Kidney (tissue), 13 donors: ENCODE measurements at regions not wholly inside any gene's neighbourhood (a gene's known extent, or its start where the extent isn't known, plus 50 kb on each side); places are given as distances from the start of the nearest gene placed in this dataset.

Source experiments
- DNase-seq, 5 donors: peaks; one replicate each; pipeline ENCODE4 v3.0.0-alpha.2; 2013 to 2020
- FAIRE-seq: peaks from 2 replicates; lab custom pipeline; 2012; peaks lifted over from hg19 to GRCh38; lab: Jason Lieb, UNC
- H3K27ac ChIP-seq, 2 donors: one replicate each; pipeline ENCODE4 v1.7.0; 2013; ENCODE audit warnings: low read depth in 2 of 2, low read length in 2 of 2, inconsistent platforms in 1 of 2
- H3K27me3 ChIP-seq: one replicate; pipeline ENCODE4 v1.7.1; 2013; ENCODE audit warnings: low read length, inconsistent platforms; ENCODE audit not compliant: control insufficient read depth, insufficient read depth
- H3K36me3 ChIP-seq, 3 donors: one replicate each; pipeline versions ENCODE4 v1.7.0 to v1.7.1; 2013; ENCODE audit warnings: low read length in 3 of 3, control low read depth in 1 of 3, inconsistent platforms in 1 of 3; ENCODE audit not compliant: insufficient read depth in 3 of 3, control insufficient read depth in 2 of 3
- H3K4me1 ChIP-seq, 3 donors: one replicate each; pipeline versions ENCODE4 v1.7.0 to v1.7.1; 2013; ENCODE audit warnings: low read length in 3 of 3, inconsistent platforms in 1 of 3, low read depth in 1 of 3; ENCODE audit not compliant: control insufficient read depth in 2 of 3, insufficient read depth in 2 of 3
- H3K4me3 ChIP-seq, 3 donors: one replicate each; pipeline versions ENCODE4 v1.7.0 to v1.8.1; 2013; ENCODE audit warnings: low read length in 3 of 3, control low read depth in 1 of 3, inconsistent platforms in 1 of 3
- H3K9ac ChIP-seq, 3 donors: one replicate each; pipeline versions ENCODE4 v1.7.0 to v1.7.1; 2013; ENCODE audit warnings: low read length in 3 of 3, control low read depth in 1 of 3, inconsistent platforms in 1 of 3
- H3K9me3 ChIP-seq, 3 donors: one replicate each; pipeline versions ENCODE4 v1.7.0 to v1.7.1; 2013; ENCODE audit warnings: low read length in 3 of 3, control low read depth in 1 of 3, inconsistent platforms in 1 of 3; ENCODE audit not compliant: control insufficient read depth in 2 of 3, insufficient read depth in 1 of 3
- CTCF ChIP-seq: IDR thresholded peaks from 3 replicates; pipeline ENCODE4 v1.5.1; 2012; ENCODE audit warnings: mild to moderate bottlenecking, moderate library complexity, borderline replicate concordance; ENCODE audit not compliant: insufficient read depth; ENCODE audit errors: extremely low read depth
- intact Hi-C: fragments of 100-400 bp; cut with DNase I; formaldehyde crosslinking; loops from one replicate; pipeline ENCODE4 v1.11.1; 2022
- donor health status: control.
- donor health status: control.
- donor health status: control.
- donor health status: control.
- donor health status: control.
- donor health status: DM: yes; HTN: yes; CAD: no.
- donor health status: Normal renal cell carcinoma (clear cell type).

- no peaks in the 10 kb centered on the region for H3K4me1 ChIP-seq
- no peak for FAIRE-seq
- no peaks in the 10 kb centered on the region for H3K36me3 ChIP-seq
- no peak for TF ChIP-seq CTCF
- no peaks in the 10 kb centered on the region for H3K27me3 ChIP-seq
- no peak overlapping the region for H3K9ac ChIP-seq
- H3K27ac ChIP-seq, result no peak overlapping the region
- no peak for DNase-seq
- intact Hi-C loops, result no loop called here
- no peaks in the 10 kb centered on the region for H3K9me3 ChIP-seq
- H3K4me3 ChIP-seq, result no peak overlapping the region
Measured at GRCh38 chr1:234680331-234680904, 70.4 kb upstream of the IRF2BP2 start.

GRCh38 chr1:234676103-234676594 lies 66.2 kb upstream of the IRF2BP2 start:
- no peaks in the 10 kb centered on the region for H3K9me3 ChIP-seq
- DNase-seq, result peak; percentile 85 to 95 (median 86)
- no peaks in the 10 kb centered on the region for H3K27me3 ChIP-seq
- no peak for TF ChIP-seq CTCF
- FAIRE-seq, result no peak
- no peaks in the 10 kb centered on the region for H3K4me1 ChIP-seq
- intact Hi-C loops, result no loop called here
- peak overlapping the region in 1 of 2 donors; percentile 15 for H3K27ac ChIP-seq
- peak overlapping the region; percentile 41 to 79 (median 62) for H3K4me3 ChIP-seq
- no peaks in the 10 kb centered on the region for H3K36me3 ChIP-seq
- H3K9ac ChIP-seq, result peak overlapping the region; percentile 20 to 66 (median 42)

- Histone ChIP-seq H3K27ac (no peak overlapping the region), H3K9me3 (no peaks in the 10 kb centered on the region), H3K9ac (peak overlapping the region in 1 of 3 donors; percentile 42), H3K4me3 (peak overlapping the region in 1 of 3 donors; percentile 62), H3K4me1 (no peaks in the 10 kb centered on the region), H3K36me3 (no peaks in the 10 kb centered on the region), H3K27me3 (no peaks in the 10 kb centered on the region)
- DNase-seq, result no peak
- FAIRE-seq, result no peak
- intact Hi-C loops, result no loop called here
- TF ChIP-seq CTCF, result no peak
Measured at GRCh38 chr1:234675572-234675971, 65.6 kb upstream of the IRF2BP2 start.
